Type B pancreatic cell (in vitro differentiated cells): ENCODE measurements at regions not wholly inside any gene's neighbourhood (a gene's known extent, or its start where the extent isn't known, plus 50 kb on each side); places are given as distances from the start of the nearest gene placed in this dataset.

ENCODE experiments used
- DNase-seq: peaks from one replicate; pipeline ENCODE4 v3.0.0; 2021; ENCODE audit warnings: mixed read lengths; ENCODE audit not compliant: unreplicated experiment; ENCODE audit errors: extremely low spot score
- H3K27ac Mint-ChIP-seq: 2 replicates; pipeline ENCODE4 v1.8.0; 2021; ENCODE audit warnings: mild to moderate bottlenecking, mixed read lengths
- H3K27me3 Mint-ChIP-seq: 2 replicates; pipeline ENCODE4 v1.8.0; 2021; ENCODE audit warnings: mixed read lengths
- H3K36me3 Mint-ChIP-seq: 2 replicates; pipeline ENCODE4 v1.8.0; 2021; ENCODE audit warnings: mixed read lengths
- H3K4me1 Mint-ChIP-seq: one replicate; pipeline ENCODE4 v1.8.0; 2021; ENCODE audit warnings: mixed read lengths; ENCODE audit not compliant: unreplicated experiment
- H3K4me3 Mint-ChIP-seq: 2 replicates; pipeline ENCODE4 v1.8.0; 2021; ENCODE audit warnings: mild to moderate bottlenecking, mixed read lengths
- H3K9me3 Mint-ChIP-seq: 2 replicates; pipeline ENCODE4 v1.8.0; 2021; ENCODE audit warnings: mixed read lengths
- TF ChIP-seq, protein P1 (sequence below): fragments of 200-600 bp; sonication (generic); conservative IDR thresholded peaks from 2 replicates; pipeline ENCODE4 v1.5.0; 2021; ENCODE audit warnings: antibody characterized with exemption, mild to moderate bottlenecking

DNA sequence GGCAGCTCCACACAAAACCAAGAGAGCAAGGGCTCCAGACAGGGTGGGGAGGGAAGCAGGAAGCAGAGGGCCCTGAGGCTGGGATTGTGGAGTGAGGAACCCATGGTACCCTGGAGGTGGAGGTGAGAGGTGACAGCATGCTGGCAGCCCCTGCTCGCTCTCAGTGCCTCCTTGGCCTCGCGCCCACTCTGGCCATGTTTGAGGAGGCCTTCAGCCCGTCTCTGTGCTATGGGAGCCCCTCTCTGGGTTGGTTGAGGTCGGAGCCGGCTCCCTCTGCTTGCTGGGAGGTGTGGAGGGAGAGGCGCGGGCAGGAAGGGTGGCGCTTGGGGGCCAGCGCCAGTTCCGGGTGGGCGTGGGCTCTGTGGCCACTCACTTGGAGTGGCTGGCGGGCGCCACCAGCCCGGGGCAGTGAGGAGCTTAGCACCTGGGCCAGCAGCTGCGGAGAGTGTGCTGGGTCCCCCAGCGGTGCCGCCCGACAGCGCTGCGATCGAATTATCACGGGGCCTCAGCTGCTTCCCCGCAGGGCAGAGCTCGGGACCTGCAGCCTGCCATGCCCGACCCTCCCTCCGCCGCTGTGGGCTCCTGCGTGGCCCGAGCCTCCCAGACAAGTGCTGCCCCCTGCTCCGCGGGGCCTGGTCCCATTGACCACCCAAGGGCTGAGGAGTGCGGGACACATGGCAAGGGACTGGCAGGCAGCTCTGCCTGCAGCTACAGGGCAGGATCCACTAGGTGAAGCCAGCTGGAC, 196.0 kb downstream of the DACT1 start:
- Mint-ChIP-seq H3K36me3 (no peaks in the 10 kb centered on the region), H3K27me3 (no peaks in the 10 kb centered on the region), H3K27ac (no peak overlapping the region), H3K4me3 (no peak overlapping the region), H3K9me3 (peaks cover 4% of the 10 kb centered on the region), H3K4me1 (peaks cover 10% of the 10 kb centered on the region)
- TF ChIP-seq, protein P1, sequence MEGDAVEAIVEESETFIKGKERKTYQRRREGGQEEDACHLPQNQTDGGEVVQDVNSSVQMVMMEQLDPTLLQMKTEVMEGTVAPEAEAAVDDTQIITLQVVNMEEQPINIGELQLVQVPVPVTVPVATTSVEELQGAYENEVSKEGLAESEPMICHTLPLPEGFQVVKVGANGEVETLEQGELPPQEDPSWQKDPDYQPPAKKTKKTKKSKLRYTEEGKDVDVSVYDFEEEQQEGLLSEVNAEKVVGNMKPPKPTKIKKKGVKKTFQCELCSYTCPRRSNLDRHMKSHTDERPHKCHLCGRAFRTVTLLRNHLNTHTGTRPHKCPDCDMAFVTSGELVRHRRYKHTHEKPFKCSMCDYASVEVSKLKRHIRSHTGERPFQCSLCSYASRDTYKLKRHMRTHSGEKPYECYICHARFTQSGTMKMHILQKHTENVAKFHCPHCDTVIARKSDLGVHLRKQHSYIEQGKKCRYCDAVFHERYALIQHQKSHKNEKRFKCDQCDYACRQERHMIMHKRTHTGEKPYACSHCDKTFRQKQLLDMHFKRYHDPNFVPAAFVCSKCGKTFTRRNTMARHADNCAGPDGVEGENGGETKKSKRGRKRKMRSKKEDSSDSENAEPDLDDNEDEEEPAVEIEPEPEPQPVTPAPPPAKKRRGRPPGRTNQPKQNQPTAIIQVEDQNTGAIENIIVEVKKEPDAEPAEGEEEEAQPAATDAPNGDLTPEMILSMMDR, result no peak
- no peak for DNase-seq

DNA sequence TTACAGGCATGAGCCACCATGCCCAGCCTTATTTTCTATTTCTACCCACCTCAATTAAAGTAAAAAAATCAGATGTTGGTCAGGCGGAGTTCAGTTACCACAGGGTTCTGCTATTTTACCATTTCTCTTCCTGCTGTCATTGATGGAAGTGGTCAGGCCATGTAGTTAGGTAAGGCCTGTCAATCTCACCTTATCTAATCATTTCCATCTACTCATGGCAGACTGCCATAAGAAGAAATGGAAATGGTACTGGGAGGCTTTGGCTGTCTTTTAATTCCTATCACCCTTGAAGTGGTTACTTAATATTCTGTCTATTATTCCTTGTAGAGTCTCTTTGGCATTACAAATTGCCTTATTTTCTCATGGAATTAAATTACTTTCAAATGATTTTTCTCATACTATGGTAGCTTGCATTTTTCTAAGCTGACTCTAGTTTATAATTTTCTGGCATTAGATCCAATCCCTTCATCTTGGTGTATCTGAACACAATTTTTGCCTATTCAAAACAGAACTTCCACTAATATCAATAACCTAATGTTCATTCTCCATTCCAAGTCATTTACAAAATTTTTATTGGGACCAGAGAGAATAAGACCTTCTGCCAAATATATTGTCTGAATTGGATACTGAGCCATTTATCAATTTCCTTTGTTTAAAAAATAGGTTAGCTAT, 198.7 kb downstream of the DACT1 start:
- H3K27me3 Mint-ChIP-seq, result no peaks in the 10 kb centered on the region
- no peak for DNase-seq
- no peak overlapping the region for H3K27ac Mint-ChIP-seq
- H3K9me3 Mint-ChIP-seq, result peaks cover 4% of the 10 kb centered on the region
- H3K4me1 Mint-ChIP-seq, result peaks cover 20% of the 10 kb centered on the region
- no peaks in the 10 kb centered on the region for H3K36me3 Mint-ChIP-seq
- H3K4me3 Mint-ChIP-seq, result no peak overlapping the region
- TF ChIP-seq, protein P1, result no peak

DNA sequence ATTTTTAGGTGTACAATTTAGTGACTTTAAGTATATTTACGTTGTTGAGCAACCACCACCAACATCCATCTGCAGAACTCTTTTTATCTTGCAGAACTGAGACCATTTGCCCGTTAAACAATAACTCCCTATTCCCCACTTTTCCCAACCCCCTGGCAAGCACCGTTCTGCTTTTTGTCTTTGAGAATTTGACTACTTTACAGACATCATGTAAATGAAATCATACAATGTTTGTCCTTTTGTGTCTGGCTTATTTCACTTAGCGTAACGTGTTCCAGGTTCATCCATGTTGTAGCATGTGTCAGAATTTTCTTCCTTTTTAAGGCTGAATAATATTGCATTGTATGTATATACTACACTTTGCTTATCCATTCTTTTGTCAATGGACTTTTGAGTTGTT, 201.5 kb downstream of the DACT1 start:
- DNase-seq, result no peak

DNA sequence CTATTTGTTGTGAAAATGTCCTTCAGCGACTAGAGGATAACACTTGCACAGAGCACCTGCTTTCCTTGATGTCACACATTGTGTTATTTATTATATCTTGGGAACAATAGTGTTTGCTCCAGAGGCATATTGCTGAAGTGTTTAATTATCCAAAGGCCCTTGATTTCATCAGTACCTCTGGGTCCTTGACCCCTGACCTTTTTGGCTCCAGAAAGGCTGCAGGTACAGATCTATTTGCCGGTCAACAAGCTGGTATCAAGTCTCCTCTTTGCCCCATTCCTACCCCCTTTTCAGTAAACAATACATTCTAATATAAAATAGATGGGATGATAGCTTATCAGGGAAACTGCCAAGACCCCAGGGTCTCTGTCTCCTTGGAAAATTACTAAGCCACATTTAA, 206.8 kb downstream of the DACT1 start:
- H3K27me3 Mint-ChIP-seq, result no peaks in the 10 kb centered on the region

More for the DNA sequence above, 201.5 kb downstream of the DACT1 start:
- Mint-ChIP-seq H3K4me1 (peaks cover 14% of the 10 kb centered on the region), H3K36me3 (no peaks in the 10 kb centered on the region), H3K4me3 (no peak overlapping the region), H3K27ac (no peak overlapping the region), H3K9me3 (peaks cover 4% of the 10 kb centered on the region), H3K27me3 (no peaks in the 10 kb centered on the region)
- TF ChIP-seq, protein P1, result no peak

DNA sequence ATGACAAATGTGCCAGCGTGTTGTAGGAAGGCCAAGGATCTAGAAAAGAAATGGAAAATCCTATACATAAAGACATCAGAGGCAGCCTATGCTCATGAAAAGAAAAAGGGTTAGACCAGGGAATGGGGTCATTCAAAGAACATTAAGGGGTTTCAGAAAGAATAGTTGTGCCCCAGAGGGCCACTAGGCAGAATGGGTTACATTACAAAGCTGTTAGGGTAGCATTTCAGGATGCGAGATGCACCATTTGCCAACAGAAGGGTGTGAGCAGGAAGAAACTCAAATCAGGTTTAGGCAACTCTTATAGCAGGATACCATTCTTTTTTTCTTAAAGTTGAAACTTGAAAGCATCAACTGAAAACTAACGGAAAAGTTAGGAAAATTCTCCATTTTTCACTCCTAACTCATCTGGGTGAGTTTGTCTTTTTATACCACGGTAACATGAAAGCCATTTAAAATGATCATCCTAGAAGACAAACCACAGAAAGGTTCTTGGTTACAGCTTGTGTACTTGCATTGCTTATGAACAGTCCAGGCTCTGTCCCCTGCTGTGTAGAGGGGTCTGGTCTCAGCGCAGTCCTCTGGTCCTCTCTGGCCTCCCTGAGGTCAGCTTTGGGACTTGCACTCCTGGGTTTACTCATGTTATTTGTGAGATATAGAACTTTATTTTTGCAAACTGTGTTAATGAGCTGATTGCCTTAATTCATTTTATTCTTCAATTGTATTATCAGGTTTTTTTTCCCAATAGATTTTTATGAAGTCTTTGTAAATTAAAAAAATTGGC, 209.1 kb downstream of the DACT1 start:
- TF ChIP-seq, protein P1, result peak; percentile 29
- Mint-ChIP-seq H3K4me3 (no peak overlapping the region), H3K27ac (peak overlapping the region; percentile 9), H3K36me3 (no peaks in the 10 kb centered on the region), H3K4me1 (peaks cover 33% of the 10 kb centered on the region), H3K27me3 (no peaks in the 10 kb centered on the region), H3K9me3 (peaks cover 3% of the 10 kb centered on the region)
- DNase-seq, result no peak

More for the DNA sequence above, 206.8 kb downstream of the DACT1 start:
- Mint-ChIP-seq H3K9me3 (no peaks in the 10 kb centered on the region), H3K4me1 (peaks cover 40% of the 10 kb centered on the region), H3K36me3 (no peaks in the 10 kb centered on the region), H3K4me3 (no peak overlapping the region), H3K27ac (no peak overlapping the region)
- DNase-seq, result no peak
- TF ChIP-seq, protein P1, result no peak
